SK-N-MC (cell line): ENCODE measurements at regions not wholly inside any gene's neighbourhood (a gene's known extent, or its start where the extent isn't known, plus 50 kb on each side); places are given as distances from the start of the nearest gene placed in this dataset.

Experiments
- EZH2 ChIP-seq: fragments of 200-600 bp; sonication (generic); IDR thresholded peaks from one replicate; pipeline ENCODE4 v1.6.1; 2017; ENCODE audit warnings: antibody characterized with exemption
- POLR2AphosphoS5 ChIP-seq: IDR thresholded peaks from 2 replicates; pipeline ENCODE4 v1.6.1; 2012; ENCODE audit warnings: mild to moderate bottlenecking, low read depth, low read length, borderline replicate concordance

- no peak for TF ChIP-seq EZH2
- TF ChIP-seq POLR2AphosphoS5 = no peak
These were observed 333.6 kb upstream of the MEF2C start for GRCh38 chr5:89216606-89217005.
